ENCODE measurements at regions not wholly inside any gene's neighbourhood (a gene's known extent, or its start where the extent isn't known, plus 50 kb on each side); places are given as distances from the start of the nearest gene placed in this dataset.

DNA sequence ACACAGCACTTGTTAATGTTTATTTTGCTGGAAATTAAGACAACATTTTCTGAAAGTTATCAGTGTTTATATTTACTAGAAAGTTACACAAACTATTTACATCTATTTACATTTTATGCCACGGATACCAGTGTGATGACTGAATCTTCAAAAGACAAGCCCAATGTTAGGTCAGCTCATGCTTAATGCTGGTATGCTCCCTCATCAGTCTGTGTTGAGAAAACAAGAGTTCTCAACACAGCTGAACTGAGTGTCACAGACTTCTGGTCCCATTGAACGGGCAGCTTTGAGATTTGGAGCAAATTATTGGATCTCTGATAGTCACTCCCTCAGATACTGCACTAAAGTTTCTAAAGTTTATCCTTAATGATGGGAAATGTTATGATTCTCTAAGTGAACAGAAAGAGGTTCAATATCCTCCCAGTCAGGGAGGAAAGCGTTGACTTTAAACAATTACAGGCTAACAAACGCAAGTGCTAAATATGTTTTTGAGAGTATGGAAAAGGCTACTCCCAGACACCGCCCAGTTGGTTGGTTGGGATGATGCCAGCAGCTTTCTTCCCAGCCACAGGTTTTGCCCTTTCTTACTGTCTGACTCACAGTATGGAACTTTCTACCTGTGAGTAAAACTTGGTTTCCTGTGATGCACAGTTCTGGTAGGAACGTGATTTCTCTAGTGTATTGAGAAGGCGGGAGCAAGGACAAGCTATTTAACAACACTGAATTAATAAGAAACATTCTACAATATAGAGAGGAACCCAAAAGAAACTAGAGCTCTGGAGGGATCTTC lies 1293.6 kb upstream of the TENM3 start:
- DNase-seq (ENCODE audit: low read depth): no peak
- no peak overlapping the region for H3K4me3 ChIP-seq (ENCODE audit: low read depth, low read length)
- TF ChIP-seq, protein P1, sequence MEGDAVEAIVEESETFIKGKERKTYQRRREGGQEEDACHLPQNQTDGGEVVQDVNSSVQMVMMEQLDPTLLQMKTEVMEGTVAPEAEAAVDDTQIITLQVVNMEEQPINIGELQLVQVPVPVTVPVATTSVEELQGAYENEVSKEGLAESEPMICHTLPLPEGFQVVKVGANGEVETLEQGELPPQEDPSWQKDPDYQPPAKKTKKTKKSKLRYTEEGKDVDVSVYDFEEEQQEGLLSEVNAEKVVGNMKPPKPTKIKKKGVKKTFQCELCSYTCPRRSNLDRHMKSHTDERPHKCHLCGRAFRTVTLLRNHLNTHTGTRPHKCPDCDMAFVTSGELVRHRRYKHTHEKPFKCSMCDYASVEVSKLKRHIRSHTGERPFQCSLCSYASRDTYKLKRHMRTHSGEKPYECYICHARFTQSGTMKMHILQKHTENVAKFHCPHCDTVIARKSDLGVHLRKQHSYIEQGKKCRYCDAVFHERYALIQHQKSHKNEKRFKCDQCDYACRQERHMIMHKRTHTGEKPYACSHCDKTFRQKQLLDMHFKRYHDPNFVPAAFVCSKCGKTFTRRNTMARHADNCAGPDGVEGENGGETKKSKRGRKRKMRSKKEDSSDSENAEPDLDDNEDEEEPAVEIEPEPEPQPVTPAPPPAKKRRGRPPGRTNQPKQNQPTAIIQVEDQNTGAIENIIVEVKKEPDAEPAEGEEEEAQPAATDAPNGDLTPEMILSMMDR (IDR thresholded peaks at IDR 0.05; ENCODE audit: control insufficient read depth, extremely low read depth, insufficient read depth): no peak

DNA sequence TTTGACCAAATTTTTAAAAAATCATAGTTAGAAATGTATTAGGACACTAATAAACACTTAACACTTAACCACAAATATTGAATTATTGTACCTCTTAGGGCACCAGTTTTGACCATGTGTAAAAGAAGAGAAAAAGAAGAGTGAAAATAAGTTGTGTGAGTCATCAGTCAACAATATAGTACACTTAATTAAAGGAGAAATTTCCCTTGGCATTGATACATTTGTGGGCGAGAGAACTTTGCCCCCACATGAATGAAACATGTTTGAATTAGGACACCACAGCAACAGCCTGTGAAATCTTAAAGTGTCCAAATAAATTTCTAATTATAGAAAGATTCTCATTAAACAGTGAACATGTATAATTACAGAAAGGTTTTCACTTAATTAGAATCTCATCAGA lies 1292.8 kb upstream of the TENM3 start:
- TF ChIP-seq, protein P1 (IDR thresholded peaks at IDR 0.05; ENCODE audit: control insufficient read depth, extremely low read depth, insufficient read depth): no peak
- H3K4me3 ChIP-seq (ENCODE audit: low read depth, low read length): no peak overlapping the region
- DNase-seq (ENCODE audit: low read depth): no peak

DNA sequence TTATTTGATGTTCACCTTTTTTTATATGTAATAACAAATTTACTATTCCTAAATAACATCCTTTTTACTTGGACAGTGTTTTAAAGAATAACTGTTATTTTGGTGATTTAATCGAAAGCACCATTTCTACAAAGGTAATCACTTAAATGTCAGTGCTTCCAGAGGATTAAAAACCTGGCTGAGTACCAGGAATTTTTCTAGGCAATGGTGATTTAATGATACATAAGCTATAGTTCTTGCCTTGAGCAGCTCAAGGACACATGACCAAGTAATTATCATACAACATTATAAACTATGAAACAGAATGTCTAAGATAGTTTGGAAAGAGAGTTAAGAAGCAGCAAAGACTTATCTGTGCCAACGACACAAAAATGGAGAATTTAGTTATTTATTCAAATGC lies 1291.9 kb upstream of the TENM3 start:
- no peak for DNase-seq (ENCODE audit: low read depth)
- no peak overlapping the region for H3K4me3 ChIP-seq (ENCODE audit: low read depth, low read length)
- TF ChIP-seq, protein P1 (IDR thresholded peaks at IDR 0.05; ENCODE audit: control insufficient read depth, extremely low read depth, insufficient read depth): no peak

DNA sequence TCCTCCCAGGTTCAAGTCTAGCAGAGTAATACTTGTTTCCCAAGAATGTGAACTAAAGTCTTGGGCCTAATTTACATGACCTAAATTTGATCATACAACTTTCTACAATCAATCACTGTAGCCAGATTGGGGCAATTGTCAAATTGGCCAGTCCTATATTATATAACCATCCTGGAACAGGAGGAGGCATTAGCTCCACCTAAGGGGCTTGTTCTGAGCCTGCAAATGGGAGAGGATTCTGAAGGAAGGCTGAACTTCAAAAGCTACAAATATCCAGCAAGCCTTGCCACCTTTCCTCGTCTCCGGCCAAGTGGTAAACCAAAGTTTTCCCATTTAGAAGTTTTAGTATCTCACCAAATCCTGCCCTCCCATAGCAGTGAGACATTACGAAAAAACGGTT lies 1289.6 kb upstream of the TENM3 start:
- no peak for DNase-seq (ENCODE audit: low read depth)
- H3K4me3 ChIP-seq (ENCODE audit: low read depth, low read length): no peak overlapping the region
- TF ChIP-seq, protein P1 (IDR thresholded peaks at IDR 0.05; ENCODE audit: control insufficient read depth, extremely low read depth, insufficient read depth): peak; percentile 25; the same call in 1 of the 2 replicates

DNA sequence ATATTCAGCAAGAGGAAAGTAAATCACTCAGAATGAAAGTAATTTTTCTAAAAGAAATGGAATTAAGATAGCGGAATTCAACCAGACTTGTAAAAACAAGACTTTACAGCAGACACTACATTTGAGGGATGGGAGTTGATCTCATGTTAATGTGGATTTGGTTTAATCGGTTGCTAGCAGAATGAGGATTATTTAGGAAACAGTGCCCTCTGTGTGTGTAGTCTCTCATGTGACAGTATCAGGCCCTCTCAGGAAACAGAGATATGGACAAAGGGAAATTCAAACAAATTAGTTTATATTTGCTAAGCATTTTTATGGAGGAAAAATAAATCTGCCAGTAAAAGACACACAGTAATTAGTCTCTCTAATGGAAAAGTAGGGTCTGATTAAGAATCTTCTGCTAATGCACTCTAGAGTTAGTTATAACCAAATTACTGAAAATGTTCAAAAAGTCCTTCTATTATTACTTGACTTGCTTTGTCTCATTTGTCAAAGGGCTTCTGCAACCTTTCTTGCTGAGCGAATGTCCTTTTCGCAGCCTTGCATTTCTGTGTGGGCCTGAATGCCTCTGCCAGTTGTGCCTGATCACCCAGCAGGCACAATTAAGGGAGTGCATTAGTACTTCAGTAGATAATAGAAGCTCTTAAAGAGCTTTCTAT lies 1282.3 kb upstream of the TENM3 start:
- TF ChIP-seq, protein P1 (IDR thresholded peaks at IDR 0.05; ENCODE audit: control insufficient read depth, extremely low read depth, insufficient read depth): peak; percentile 45
- no peak overlapping the region for H3K4me3 ChIP-seq (ENCODE audit: low read depth, low read length)
- DNase-seq (ENCODE audit: low read depth): no peak

DNA sequence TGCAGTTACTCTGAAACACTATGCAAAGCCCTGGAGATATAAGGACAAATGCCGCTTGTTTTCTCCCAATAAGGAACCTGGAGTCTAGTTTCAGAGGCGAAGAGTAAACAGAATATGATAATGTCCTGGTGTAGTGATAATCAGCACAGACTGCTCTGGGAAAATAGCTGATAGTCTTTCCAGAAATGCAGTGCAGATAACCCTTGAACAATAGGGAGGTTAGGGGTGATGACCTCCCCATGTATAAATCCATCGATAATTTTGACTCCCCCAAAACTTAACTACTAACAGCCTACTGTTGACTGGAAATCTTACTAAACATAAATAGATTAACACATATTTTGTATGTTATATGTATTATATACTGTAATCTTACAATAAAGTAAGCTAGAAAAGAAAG lies 1280.9 kb upstream of the TENM3 start:
- TF ChIP-seq, protein P1 (IDR thresholded peaks at IDR 0.05; ENCODE audit: control insufficient read depth, extremely low read depth, insufficient read depth): no peak
- DNase-seq (ENCODE audit: low read depth): no peak
- no peak overlapping the region for H3K4me3 ChIP-seq (ENCODE audit: low read depth, low read length)

Measured in LNCaP clone FGC (cell line).